ENCODE measurements at regions not wholly inside any gene's neighbourhood (a gene's known extent, or its start where the extent isn't known, plus 50 kb on each side); places are given as distances from the start of the nearest gene placed in this dataset.
"Not testable (repeated sequence)": the region's sequence is repeated elsewhere in the genome, so short reads cannot be mapped to it uniquely, and the experiment has no call there.

- TF ChIP-seq CTCF (IDR thresholded peaks at IDR 0.05; ENCODE audit: extremely low read depth, missing control alignments): no peak
- no peak for DNase-seq (ENCODE audit: low spot score)
Observed at GRCh38 chr5:25099538-25099937, 454.8 kb upstream of the CDH10 start.

- TF ChIP-seq CTCF (IDR thresholded peaks at IDR 0.05; ENCODE audit: extremely low read depth, missing control alignments): no peak
- no peak for DNase-seq (ENCODE audit: low spot score)
Observed at GRCh38 chr5:25095261-25095660, 450.5 kb upstream of the CDH10 start.

DNA sequence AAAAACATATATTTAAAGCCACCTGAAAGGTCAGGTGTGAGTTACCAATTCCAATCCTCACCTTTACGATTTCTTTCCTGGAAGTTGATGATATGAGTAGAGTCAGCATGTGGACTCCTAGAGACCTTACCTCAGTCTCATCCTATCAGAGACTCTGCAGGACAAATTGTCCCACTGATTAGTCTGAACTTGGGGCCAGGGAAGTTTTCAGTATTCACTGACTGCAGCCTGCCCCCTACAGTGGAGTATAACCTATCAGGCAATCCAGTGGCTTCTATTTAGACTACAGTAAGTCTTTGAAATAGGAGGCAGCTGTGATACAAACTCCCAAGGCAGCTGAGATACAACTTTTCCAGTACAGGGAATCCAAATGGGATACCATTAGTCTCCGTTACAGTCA is 449.4 kb upstream of the CDH10 start:
- no peak for DNase-seq (ENCODE audit: low spot score)
- TF ChIP-seq CTCF (IDR thresholded peaks at IDR 0.05; ENCODE audit: extremely low read depth, missing control alignments): no peak

DNA sequence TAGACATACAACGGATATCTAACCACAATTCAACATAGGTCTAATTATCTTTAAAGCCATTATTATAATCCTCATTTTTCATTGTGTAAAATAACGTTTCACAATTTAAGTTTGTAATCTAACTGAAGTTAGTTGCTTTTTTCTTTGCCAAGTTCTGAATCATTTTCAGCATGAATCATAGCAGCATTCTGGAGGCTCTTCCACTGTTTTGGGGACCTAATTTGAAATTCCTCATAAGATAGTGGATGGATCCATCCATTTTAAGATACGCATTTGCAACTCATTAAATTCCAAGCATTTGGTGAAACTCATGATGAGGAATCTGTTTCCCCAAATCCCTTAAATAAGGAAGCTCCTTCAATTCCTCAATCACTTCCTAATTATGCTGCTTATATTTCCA is 447.1 kb upstream of the CDH10 start:
- DNase-seq (ENCODE audit: low spot score): no peak
- no peak for TF ChIP-seq CTCF (IDR thresholded peaks at IDR 0.05; ENCODE audit: extremely low read depth, missing control alignments)

DNA sequence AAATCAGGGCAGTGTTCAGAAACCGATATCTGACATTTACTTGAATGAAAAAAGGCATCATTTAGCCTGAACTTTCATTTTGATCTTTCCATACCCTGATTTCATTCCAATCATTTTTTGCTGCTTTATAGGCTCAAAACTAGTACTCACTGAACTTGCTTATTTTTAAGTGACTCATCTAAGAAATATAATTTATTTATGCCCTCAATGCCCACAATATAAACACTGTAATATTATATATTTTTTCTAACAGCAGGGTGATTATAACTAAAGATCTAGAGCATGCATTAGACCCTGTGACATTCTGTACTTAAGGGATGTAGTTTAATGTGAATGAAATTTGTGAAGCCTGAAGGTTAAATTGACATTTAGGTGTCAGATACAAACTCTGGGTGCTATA is 446.1 kb upstream of the CDH10 start:
- TF ChIP-seq CTCF (IDR thresholded peaks at IDR 0.05; ENCODE audit: extremely low read depth, missing control alignments): no peak
- DNase-seq (ENCODE audit: low spot score): no peak

GRCh38 chr5:25090275-25090674 is 445.5 kb upstream of the CDH10 start:
- DNase-seq (ENCODE audit: low spot score): no peak
- TF ChIP-seq CTCF (IDR thresholded peaks at IDR 0.05; ENCODE audit: extremely low read depth, missing control alignments): no peak

DNA sequence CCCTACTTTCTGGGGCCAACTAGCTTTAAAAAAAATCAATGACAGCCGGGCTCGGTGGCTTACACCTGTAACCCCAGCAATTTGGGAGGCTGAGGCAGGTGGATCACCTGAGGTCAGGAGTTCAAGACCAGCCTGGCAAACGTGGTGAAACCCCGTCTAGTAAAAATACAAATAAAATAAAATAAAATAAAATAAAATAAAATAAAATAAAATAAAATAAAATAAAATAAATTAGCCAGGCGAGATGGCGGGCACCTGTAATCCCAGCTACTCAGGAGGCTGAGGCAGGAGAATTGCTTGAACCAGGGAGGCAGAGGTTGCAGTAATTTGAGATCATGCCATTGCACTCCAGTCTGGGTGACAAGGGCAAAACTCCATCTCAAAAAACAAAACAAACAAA is 443.9 kb upstream of the CDH10 start:
- DNase-seq (ENCODE audit: low spot score): not testable (repeated sequence)

GRCh38 chr5:25083261-25083660 is 438.5 kb upstream of the CDH10 start:
- not testable (repeated sequence) for DNase-seq (ENCODE audit: low spot score)

- no peak for DNase-seq (ENCODE audit: low spot score)
- no peak for TF ChIP-seq CTCF (IDR thresholded peaks at IDR 0.05; ENCODE audit: extremely low read depth, missing control alignments)
Observed at GRCh38 chr5:25066239-25066638, 421.5 kb upstream of the CDH10 start.

Measured in GM20000 (cell line).